MM.1S (cell line): ENCODE measurements at regions not wholly inside any gene's neighbourhood (a gene's known extent, or its start where the extent isn't known, plus 50 kb on each side); places are given as distances from the start of the nearest gene placed in this dataset.

ENCODE experiments used
- DNase-seq: peaks from one replicate; pipeline ENCODE4 v3.0.0-alpha.2; 2015
- H2AFZ ChIP-seq: fragments of 300-600 bp; sonication (generic); 2 replicates; pipeline ENCODE4 v1.6.0; 2016; ENCODE audit warnings: antibody characterized with exemption, low read length
- H3F3A ChIP-seq: fragments of 300-600 bp; sonication (generic); 2 replicates; pipeline ENCODE4 v1.6.1; 2016; ENCODE audit warnings: mild to moderate bottlenecking, antibody characterized with exemption, low read length, moderate library complexity, mixed read lengths; ENCODE audit not compliant: insufficient read depth
- H3K27ac ChIP-seq: fragments of 300-600 bp; sonication (generic); 2 replicates; pipeline ENCODE4 v1.5.1; 2016; ENCODE audit warnings: mild to moderate bottlenecking, low read length
- H3K27me3 ChIP-seq: fragments of 300-600 bp; sonication (generic); replicated peaks from 2 replicates; pipeline ENCODE4 v1.6.0; 2016; ENCODE audit warnings: low read length; ENCODE audit not compliant: insufficient read depth
- H3K36me3 ChIP-seq: fragments of 300-600 bp; sonication (generic); replicated peaks from 2 replicates; pipeline ENCODE4 v1.6.1; 2016; ENCODE audit warnings: mild to moderate bottlenecking, low read length, mixed read lengths; ENCODE audit not compliant: insufficient read depth
- H3K4me1 ChIP-seq: fragments of 300-600 bp; sonication (generic); 2 replicates; pipeline ENCODE4 v1.6.1; 2016; ENCODE audit warnings: low read length, mixed read lengths
- H3K4me2 ChIP-seq: fragments of 300-600 bp; sonication (generic); 2 replicates; pipeline ENCODE4 v1.6.0; 2016; ENCODE audit warnings: low read depth, low read length
- H3K4me3 ChIP-seq: fragments of 300-600 bp; sonication (generic); 2 replicates; pipeline ENCODE4 v1.5.1; 2016; ENCODE audit warnings: low read length, mixed read lengths
- H3K79me2 ChIP-seq: fragments of 300-600 bp; sonication (generic); 2 replicates; pipeline ENCODE4 v1.6.1; 2016; ENCODE audit warnings: mixed run types, low read length, mixed read lengths
- H3K9ac ChIP-seq: fragments of 300-600 bp; sonication (generic); 2 replicates; pipeline ENCODE4 v1.6.1; 2016; ENCODE audit warnings: low read length, mixed read lengths
- H3K9me2 ChIP-seq: fragments of 300-600 bp; sonication (generic); replicated peaks from 2 replicates; pipeline ENCODE4 v1.6.1; 2016; ENCODE audit warnings: mild to moderate bottlenecking, low read length, mixed read lengths; ENCODE audit not compliant: insufficient read depth
- H3K9me3 ChIP-seq: fragments of 300-600 bp; sonication (generic); replicated peaks from 2 replicates; pipeline ENCODE4 v1.6.1; 2016; ENCODE audit warnings: mild to moderate bottlenecking, low read length, mixed read lengths; ENCODE audit not compliant: insufficient read depth
- H4K20me1 ChIP-seq: fragments of 300-600 bp; sonication (generic); 2 replicates; pipeline ENCODE4 v1.6.1; 2016; ENCODE audit warnings: mild to moderate bottlenecking, low read length, moderate library complexity, mixed read lengths; ENCODE audit not compliant: insufficient read depth
- CTCF ChIP-seq: fragments of 300-600 bp; sonication (generic); IDR thresholded peaks from 2 replicates; pipeline ENCODE4 v1.5.1; 2016; ENCODE audit warnings: antibody characterized with exemption, low read length, mixed read lengths
- EZH2 ChIP-seq: fragments of 300-600 bp; sonication (generic); optimal IDR thresholded peaks from 2 replicates; pipeline ENCODE3; 2017; ENCODE audit warnings: low read depth, mild to moderate bottlenecking, antibody characterized with exemption, low read length, mixed read lengths
- EZH2phosphoT487 ChIP-seq: fragments of 300-600 bp; sonication (generic); IDR thresholded peaks from 2 replicates; pipeline ENCODE4 v1.6.1; 2018; ENCODE audit warnings: antibody characterized with exemption, low read length

GRCh38 chr2:30310371-30310770, 79.0 kb downstream of the LBH start:
- Histone ChIP-seq H3K9me3 (no peaks in the 10 kb centered on the region), H3K36me3 (no peaks in the 10 kb centered on the region), H3K9me2 (no peaks in the 10 kb centered on the region), H3K4me1 (no peaks in the 10 kb centered on the region), H3F3A (no peaks in the 10 kb centered on the region), H3K79me2 (no peaks in the 10 kb centered on the region), H3K27ac (no peak overlapping the region), H3K4me2 (no peak overlapping the region), H3K4me3 (no peak overlapping the region), H3K27me3 (no peaks in the 10 kb centered on the region), H3K9ac (no peak overlapping the region), H2AFZ (no peak overlapping the region), H4K20me1 (no peaks in the 10 kb centered on the region)
- DNase-seq, result no peak
- TF ChIP-seq EZH2, result no peak
- no peak for TF ChIP-seq CTCF
- TF ChIP-seq EZH2phosphoT487, result no peak

GRCh38 chr2:30310955-30311354, 79.6 kb downstream of the LBH start:
- no peaks in the 10 kb centered on the region for H3F3A ChIP-seq
- no peak overlapping the region for H2AFZ ChIP-seq
- H3K4me1 ChIP-seq, result no peaks in the 10 kb centered on the region
- no peaks in the 10 kb centered on the region for H3K27me3 ChIP-seq
- H3K9me2 ChIP-seq, result no peaks in the 10 kb centered on the region
- H4K20me1 ChIP-seq, result no peaks in the 10 kb centered on the region
- H3K4me3 ChIP-seq, result no peak overlapping the region
- no peak for DNase-seq
- no peak for TF ChIP-seq EZH2phosphoT487
- no peak for TF ChIP-seq EZH2
- no peak for TF ChIP-seq CTCF
- no peak overlapping the region for H3K27ac ChIP-seq
- no peaks in the 10 kb centered on the region for H3K36me3 ChIP-seq
- H3K9me3 ChIP-seq, result no peaks in the 10 kb centered on the region
- no peak overlapping the region for H3K9ac ChIP-seq
- H3K4me2 ChIP-seq, result no peak overlapping the region
- H3K79me2 ChIP-seq, result no peaks in the 10 kb centered on the region

GRCh38 chr2:30311711-30312110, 80.4 kb downstream of the LBH start:
- Histone ChIP-seq H3K79me2 (no peaks in the 10 kb centered on the region), H2AFZ (no peak overlapping the region), H3K4me1 (no peaks in the 10 kb centered on the region), H3K9ac (no peak overlapping the region), H3F3A (no peaks in the 10 kb centered on the region), H3K4me2 (no peak overlapping the region), H4K20me1 (no peaks in the 10 kb centered on the region), H3K36me3 (no peaks in the 10 kb centered on the region), H3K4me3 (no peak overlapping the region), H3K9me3 (no peaks in the 10 kb centered on the region), H3K27me3 (no peaks in the 10 kb centered on the region), H3K27ac (no peak overlapping the region), H3K9me2 (no peaks in the 10 kb centered on the region)
- TF ChIP-seq CTCF, result no peak
- TF ChIP-seq EZH2phosphoT487, result no peak
- TF ChIP-seq EZH2, result no peak
- no peak for DNase-seq
